Eye (tissue), 1 donor: ENCODE measurements at regions not wholly inside any gene's neighbourhood (a gene's known extent, or its start where the extent isn't known, plus 50 kb on each side); places are given as distances from the start of the nearest gene placed in this dataset.

Experiments
- DNase-seq: peaks from one replicate; pipeline ENCODE4 v3.0.0-alpha.2; 2015

DNA sequence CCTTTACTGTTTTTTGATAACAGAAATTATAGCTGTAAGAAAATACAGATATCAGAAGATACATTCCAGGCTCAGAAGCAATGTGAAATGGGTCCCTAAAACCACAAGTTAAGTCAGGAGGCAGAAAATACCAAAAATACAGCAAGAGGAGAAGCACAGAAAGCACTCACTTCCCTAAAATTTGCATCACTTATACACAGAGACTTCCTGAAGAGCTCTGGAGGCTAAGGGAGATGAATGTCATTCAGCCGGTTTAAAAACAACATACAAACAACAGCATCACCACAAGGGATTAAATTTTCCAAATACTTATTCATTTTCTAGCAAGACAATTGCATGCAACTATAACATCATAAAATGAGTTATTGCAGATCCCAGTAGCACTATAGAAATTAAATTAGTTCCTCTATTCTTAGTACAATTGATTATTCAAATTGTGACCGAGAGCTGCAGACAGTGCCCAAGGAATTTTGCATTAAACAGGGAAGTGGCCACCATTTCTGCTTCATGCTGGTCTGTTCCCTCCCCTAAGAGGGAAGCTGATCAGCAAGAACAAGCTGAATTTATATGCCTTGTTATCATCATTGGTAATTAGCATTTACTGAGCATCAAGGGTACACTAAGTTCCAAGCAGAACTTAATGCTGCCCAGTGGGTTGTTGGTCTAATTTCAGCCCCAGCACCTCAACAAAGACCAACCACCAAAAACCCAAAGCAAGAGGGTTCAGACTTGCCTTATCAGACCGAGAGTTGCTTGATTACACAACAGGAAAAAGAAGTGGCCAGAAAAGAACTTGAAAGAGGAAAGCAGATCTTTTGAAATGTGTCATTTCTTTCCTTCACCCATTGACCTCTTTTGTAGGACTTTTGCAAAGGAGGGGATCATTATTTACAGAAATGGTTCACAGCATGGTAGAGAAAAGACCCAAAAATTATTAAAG, 140.7 kb downstream of the KCTD12 start:
- DNase-seq: no peak

DNA sequence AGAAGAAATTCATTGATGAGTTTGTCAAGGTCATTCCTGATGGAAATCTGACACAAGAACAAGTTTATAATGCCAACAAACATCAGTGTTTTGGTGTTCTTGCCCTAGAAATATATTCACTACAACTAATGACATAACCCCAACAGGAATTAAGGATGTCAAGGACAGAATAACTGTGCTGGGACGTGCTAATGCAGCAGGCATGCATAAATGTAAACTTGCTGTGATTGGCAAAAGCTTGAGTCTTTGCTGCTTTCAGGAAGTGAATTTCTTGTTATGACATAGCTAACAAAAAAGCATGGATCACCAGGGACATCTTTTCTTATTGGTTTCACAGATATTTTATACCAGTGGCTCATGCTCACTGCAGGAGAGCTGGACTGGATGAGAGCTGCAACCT, 144.6 kb downstream of the KCTD12 start:
- DNase-seq: no peak

DNA sequence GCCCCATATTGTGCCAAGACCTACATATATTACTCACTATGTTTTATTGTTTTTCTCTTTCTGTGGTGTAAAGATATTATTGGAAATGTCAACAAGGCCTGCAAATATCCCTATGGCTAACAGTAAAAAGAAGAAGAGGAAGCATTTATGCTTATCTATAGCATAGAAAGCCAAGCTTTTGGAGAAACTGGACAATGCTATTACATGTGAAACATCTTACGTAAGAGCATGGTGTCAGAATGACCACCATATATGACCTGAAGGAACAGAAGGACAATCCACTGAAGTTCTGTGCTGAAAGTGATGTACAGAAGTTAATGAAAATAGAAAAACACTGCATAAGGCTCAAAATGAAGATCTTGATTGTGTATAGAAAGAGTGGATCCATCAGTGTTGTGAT, 145.2 kb downstream of the KCTD12 start:
- no peak for DNase-seq

DNA sequence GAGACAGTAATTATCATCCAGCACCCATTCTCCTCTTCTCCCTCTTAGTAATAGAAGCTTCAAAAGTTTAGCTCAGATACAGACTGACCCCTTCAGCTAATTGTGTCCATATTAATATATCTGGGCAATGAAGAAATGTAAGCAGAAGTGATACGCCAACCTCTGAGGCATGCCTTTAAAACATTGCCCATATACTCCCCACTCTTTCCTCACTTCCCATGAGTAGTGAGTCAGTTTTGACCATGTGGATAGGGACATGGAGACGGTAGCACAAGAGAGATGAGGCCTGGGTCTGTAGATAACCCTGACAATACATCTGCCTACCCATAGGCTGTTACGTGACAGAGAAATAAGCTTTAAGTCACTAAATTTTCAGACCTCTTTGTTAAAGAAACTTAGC, 147.6 kb downstream of the KCTD12 start:
- DNase-seq: no peak

DNA sequence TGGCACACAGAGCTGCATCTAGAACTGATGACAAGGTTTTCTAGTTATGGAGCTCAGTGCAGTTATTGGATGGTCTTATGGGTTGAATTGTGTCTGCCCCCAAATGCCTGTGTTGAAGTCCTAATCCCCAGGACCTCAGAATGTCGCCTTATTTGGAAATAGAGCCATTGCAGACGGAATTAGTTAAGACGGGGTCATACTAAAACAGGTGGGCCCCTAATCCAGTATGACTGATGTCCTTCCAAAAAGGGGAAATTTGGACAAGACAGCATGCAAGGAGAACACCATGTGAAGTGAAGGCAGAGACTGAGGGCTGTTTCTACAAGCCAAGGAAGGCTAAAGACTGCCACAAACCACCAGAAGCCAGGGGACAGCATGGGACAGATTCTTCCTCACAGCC, 148.7 kb downstream of the KCTD12 start:
- no peak for DNase-seq

DNA sequence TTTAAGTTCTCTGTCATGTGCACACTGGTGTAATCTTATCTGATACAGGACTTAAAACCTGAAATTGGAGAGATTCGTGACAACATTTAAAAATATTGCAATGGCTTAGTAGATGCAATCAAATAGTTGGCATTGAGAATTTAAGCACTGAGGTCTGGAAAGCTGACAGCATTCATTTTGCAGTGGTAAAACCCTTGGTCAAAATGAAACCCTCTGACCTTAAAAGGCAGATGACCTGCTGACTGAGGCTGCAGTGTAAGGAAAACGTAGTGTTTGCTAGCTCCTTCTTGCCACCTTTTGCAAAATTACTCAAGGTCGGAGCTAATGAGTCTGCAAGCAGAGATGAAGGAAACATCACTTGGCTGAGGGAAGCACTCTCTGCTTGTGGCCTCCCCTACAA, 150.6 kb downstream of the KCTD12 start:
- DNase-seq: no peak

DNA sequence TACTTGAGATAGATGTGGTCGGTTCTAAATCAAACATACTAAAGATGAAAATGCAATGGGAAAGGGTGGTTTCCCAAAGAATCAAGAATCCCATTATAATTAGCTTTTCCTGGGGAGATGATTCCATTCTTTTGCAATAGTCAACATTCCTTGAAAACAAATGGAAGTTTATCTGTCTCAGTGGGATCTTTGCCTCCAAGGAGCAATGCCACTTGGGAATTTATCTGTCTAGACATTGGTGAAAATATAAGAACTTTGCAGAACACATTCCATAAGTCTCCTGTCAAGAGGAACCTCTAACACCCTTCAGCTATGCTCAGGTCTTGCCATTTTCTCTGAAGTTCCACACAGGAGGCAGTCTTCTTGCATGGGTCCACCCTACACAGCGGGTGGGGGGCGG, 152.5 kb downstream of the KCTD12 start:
- DNase-seq: no peak

DNA sequence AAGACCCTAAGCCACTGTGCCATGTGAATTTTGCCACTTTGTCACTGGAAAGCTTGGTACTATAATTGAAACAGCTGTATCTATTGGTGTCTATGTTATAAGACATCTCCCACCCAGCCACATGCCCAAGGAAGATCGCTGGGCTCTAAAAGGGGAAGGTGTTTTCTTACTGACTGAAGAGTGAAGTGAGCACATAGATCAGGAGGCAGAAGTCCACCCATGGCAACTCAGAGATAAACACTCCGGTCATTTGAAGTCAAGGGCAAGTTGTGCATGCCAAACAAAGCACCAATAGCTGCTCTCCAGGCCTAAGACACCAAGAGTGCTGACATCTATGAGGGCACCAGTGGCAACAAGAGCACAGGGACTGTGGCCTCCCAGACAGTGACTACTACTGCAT, 153.8 kb downstream of the KCTD12 start:
- no peak for DNase-seq

DNA sequence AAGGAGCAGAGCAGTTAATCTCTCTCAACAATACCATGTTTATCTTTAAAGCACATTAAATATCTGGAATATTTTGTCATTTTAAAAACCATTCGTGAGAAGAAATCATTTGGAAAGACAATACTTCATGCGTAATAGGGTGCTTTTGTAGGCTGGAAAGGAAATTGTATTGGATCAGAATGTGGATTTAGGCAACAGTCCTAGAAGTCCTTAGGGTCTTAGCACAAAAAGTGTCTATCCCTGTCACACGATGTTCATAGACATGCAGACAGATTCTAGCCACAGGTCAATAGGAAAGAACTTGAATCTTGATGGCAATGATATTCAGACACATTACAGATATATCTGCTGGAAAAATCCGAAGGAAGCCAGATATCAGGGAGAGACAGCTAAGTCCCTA, 156.0 kb downstream of the KCTD12 start:
- no peak for DNase-seq

DNA sequence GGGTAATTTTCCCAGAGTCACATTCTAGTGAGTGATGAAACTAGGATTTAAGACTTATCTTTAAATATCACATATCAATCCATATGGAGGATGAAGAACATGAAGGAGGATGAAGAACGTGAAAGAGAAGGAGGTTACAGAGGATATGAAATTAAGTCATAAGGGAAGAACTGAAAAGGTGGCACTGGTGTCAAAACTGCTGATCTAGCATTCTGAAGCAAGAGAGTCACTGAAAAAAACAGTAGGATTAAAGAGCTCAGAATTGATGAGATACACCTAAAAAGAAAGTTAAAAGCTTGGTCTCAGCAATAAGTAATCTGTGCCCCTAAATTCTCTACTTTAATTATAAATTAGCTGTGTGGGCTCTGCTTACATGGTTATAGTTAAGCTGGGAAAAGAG, 156.5 kb downstream of the KCTD12 start:
- DNase-seq: no peak

DNA sequence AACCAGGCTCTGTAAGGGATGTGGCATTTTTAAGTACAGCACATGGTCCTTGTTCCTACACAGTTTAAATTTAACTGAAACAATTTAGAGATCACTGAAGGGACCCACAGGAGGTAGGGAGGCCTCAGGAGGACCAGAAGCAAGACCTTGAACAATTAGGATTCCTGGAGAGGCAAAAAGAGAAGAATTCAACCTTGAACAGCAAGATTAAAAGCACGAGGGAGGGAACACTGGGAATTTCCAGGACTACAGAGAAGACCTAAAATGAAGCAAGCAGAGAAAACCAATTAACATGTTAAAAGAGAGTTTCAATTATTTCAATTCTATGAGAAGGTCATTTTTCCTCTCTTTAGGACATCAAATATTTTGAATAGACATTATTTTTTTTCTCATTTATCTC, 160.3 kb downstream of the KCTD12 start:
- no peak for DNase-seq

DNA sequence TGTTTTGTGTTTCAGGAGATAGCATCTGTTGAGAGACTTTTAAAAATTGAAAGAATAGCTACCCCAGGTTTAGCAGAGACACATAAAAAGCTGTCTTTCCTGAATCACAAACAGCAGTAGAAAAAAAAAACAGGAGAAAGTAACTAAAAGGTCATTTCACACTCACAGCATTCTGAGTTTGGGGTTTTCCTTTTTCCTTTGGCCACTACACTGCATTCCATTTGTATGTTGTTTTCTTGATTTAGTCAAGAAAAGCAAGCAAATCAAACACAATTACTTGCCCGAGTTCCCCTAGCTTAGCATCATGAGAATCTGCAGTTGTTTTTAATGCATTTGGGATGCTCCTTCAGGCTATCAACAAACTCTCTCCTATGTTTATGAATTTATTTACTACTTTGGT, 161.0 kb downstream of the KCTD12 start:
- no peak for DNase-seq

DNA sequence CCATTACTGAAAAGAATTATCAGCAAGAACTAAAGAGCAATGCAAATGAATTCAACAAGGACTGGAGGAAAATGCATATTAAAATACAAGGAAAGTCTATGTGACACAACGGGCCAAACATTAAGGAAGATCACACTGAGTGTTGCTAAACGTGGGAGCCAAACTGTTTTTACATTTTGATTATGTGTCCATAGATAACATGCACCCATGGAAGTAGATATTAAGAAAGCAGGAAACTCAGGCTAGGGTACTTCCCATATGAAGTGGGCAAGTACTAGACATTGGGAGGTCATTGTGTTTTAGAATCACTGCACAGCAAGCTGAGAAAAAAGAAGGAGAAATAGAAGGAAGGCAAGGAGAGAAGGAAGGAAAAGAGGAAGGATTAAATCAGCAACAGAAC, 161.8 kb downstream of the KCTD12 start:
- no peak for DNase-seq

DNA sequence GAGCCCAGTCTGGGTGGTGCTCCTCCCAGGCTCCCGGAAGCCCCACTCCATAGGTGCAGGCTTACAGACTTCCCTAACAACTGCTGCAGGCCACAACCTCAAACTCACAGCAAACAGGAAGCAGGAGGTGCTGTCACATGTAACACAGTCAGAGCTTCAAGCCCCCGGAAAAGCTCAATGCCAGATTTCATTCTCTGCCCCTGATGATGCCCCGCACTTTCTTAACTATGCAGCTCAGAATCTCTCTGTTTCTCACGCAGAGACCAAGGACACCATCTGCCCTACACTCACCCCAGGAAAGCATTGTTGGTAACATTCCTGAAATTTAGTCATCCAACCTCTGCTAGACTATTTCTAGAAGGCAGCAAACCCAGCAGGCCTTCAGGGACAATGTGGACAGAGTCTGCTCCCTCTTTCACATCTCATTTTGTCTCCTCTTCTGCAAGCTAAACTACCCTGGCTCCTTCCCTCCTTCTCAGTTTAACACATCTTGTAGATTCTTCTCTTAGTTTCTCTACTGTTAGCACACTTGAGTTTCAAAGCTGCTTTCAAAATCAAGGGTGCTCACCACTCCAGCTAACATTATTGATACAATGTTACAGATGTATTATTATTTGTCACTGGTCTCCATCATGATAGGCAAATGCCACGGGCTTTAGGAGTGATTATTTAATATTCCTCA, 162.5 kb downstream of the KCTD12 start:
- peak; percentile 53 for DNase-seq

DNA sequence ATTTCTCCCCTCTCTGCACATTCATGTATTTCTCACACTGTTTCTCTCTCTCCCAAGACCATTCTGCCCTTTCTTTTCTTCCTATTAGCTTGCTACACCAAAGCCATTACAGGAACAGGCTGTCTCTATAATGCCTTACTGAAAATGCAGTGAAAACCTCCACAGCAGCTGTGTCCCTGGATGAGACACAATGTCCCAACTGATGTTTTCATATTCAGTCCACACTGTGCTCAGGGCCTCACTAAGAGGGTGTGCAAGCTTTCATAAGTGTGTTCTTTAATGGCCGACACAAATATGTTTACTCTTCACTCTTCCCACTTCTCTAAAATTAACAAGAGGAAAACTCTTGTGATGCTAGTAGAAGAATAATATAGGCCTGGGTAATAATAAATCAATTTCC, 163.4 kb downstream of the KCTD12 start:
- no peak for DNase-seq

DNA sequence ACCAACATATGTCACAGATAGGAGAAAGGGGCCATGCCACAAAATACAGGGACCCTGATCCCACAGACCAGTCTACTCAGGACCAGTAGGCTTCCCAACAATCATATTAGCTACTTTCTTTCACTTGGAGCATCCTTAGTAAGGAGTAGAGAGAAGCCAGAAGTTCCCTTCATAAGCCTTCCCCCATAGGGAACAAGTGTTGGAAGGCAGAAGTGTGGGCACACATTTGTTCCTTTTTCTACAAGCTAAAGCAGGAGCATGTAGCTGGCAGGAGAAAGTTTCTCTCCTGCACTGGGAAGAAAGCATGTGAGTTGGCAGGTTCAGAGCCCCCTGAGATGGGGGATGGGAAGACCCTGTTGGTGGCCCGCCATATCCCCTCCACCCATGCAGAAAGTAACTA, 165.4 kb downstream of the KCTD12 start:
- no peak for DNase-seq

DNA sequence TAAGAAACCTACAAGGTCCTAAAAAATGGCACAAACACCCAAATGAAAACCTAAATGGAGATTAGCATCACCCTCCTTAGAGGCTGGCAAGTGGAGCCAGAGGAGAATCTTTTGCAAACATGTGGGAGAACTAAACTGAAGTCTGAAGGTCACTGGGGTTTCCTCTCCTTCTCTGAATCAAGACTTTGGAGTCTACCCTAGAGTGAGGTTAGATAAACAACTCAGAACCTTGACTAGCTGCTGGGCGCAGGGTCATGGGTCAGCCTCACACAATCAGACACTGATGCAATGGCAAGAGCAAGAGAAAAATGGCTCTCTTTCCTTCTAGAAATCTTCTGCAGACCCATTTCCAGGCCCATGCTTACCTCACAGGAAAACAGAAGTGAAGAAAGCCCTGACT, 165.8 kb downstream of the KCTD12 start:
- no peak for DNase-seq

DNA sequence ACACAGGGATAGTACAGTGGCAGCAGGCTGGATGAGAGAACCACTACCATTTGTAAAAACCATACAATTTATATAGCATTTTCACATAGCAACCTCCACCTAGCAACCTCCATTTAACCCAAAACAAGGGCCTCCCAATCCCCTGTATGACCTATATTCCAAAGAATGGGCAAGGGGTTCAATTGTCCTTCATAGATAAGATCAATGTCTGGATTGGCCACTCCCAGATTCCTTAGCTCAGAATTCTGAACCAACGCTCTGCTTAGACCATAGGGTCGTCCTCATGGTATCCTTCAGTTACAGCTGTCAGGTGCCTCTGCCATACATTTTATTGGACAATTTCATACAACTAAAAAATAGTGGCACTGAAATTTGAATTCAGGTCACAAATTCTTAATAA, 166.2 kb downstream of the KCTD12 start:
- no peak for DNase-seq

DNA sequence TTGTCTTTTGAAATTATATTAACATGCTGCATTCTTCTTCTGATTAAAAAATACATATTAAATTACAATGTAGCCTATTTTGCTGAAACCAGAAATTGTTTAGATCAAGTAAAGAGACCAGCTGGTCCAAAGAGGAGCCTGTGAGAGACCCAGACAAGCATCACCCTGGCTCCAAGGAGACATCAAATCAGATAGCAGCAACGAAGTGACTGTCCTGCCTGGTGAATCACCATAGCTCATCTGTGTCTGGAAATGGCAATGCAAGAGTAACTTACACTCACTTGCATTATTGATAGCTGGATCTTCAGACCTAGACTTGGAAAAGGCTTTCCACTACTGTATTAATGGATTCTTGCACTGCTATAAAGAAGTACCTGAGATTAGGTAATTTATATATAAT, 169.1 kb downstream of the KCTD12 start:
- DNase-seq: no peak

DNA sequence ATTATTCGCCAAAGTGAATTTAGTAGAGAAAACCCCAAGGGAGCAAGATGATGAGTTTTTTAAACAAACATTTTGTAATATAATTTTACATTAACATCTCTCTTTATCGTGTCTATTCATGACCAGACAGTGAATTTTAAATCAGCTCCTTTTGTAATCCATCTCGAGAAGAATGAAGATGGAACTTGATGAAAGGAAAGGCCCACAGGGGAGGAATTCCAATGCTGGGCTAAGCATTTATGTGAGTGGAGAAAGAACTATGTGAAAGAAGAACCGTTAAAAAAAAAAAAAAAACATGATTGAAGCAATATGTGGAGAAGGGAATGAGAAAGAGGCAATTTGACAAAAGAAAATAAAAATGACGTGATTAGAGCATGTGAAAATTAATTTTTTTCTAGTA, 170.6 kb downstream of the KCTD12 start:
- DNase-seq: peak; percentile 28

DNA sequence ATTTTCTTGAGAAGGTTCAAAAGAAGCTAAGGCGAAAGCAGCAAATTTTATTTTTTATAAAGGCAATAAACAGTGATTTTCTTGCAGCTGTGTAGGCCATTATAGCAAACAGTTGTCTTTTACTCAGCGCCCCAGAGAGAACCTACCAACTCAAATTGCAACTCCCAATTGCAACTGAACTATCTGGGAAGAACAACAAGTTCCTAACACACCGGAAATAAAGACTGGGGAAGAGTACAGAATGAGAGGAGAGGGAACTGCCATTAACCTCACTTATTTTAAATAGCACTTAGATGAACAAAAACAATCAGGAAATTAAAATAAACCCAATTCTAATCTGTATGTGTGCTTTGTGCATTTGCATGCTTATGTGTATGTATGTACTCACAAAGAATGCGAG, 171.1 kb downstream of the KCTD12 start:
- no peak for DNase-seq

DNA sequence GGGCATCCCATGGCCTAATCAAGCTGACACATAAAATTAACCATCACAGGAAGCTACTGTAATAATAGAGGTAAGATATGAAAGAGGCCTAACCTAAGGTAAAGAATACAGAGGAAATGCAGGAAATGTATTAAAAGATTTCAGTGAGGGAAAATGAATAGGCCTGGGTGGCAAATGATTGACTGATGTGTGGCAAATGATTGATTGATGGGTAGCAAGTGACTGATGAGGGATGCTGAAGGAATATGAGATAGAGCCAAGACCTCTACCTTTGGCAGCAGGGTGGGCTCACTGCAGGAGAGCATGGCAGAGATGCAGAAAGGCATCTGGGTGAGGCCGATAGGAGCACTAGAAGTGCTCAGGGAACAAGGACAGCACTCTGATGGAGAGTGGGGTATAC, 172.9 kb downstream of the KCTD12 start:
- DNase-seq: no peak

DNA sequence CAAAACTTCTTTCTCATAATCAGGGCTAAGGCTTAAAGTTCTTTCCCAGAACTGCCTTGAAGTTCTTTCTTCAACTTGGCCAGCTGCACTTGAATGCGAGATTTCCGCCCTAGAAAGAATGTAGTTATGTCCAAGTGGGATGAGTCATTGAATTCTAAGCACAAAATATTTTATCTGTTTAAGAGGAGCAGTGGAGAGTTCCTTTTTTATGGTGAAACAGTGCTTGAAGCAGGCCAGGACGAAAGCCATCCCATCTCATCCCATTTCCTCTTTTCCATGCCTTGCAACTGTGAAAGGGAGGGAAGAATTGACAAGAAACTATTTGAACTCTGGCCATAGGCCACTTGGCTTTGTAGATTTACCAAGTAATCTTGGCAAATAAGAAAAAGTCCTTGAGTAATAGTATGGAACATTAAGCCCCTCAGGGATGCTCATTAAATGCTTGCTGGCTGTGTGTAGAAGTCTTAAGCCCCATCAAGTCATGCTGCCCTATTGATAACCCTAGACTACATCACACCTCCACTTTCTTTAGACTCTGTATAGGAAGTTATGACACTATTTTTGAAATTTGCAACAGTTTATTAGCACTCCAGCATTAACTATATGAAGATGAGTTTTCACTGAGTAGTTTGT, 174.5 kb downstream of the KCTD12 start:
- DNase-seq: peak; percentile 51

DNA sequence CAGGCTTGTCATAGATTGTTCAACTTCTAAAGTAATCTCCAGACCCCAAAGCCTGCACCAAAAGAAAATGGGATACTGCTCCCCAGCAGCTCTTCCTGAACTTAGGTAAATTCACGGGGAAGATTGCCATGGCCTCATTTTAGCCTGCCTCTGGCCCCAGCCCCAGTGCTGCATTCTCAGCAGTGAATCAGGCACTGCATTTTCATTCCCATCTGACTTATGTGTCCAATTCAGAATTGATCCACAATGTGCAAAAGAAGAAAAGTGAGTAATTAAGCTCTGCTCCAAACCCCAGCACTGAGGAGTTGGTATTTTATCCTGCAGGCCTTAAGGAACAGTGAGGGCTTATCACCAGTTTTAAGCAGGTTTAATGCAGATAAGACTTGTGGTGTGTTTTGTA, 176.4 kb downstream of the KCTD12 start:
- no peak for DNase-seq
